ENCODE measurements at regions not wholly inside any gene's neighbourhood (a gene's known extent, or its start where the extent isn't known, plus 50 kb on each side); places are given as distances from the start of the nearest gene placed in this dataset.
"Not testable (repeated sequence)": the region's sequence is repeated elsewhere in the genome, so short reads cannot be mapped to it uniquely, and the experiment has no call there.

- DNase-seq (ENCODE audit: low read depth), result no peak
Observed at GRCh38 chr1:59176471-59176870, 120.4 kb upstream of the FGGY start.

DNA sequence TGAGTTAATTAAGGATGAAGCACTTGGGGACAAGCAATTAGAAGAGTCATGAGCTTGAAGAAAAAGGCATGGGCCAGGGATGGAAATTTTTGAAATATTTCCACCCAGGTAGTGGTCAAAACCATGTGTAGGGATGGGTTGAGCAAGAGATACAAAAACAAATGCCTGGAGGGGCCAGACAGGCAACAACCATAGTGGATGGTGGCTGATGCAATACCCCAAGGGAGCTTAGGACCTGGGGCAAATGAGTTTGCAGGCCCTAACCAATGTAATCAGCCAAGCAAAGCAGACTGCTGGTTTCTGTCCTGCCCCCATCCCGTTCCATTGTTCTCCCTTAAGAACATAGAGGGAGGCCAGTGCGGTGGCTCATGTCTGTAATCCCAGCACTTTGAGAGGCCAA, 119.1 kb upstream of the FGGY start:
- DNase-seq (ENCODE audit: low read depth), result no peak

- DNase-seq (ENCODE audit: low read depth), result no peak
Observed at GRCh38 chr1:59178339-59179187, 118.3 kb upstream of the FGGY start.

- no peak for DNase-seq (ENCODE audit: low read depth)
Observed at GRCh38 chr1:59179673-59180072, 117.2 kb upstream of the FGGY start.

DNA sequence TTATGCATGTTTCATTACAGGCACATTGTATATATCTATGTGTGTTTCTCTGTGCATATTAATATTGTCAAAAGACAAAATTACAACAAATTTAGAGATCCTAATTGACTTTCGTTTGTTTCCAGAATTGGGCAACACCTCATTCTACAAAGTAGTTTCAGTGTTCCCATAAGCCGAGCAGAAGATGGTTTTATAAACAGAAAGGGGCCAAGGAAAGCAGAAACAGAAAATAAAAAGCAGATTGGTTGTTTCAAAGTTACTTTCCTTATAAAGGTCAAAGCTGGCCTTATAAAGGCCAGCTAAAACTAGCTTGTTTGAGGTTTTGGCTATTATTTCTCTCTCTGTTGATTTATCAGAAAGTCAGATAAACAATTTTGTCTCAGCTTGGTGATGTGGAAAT, 116.2 kb upstream of the FGGY start:
- DNase-seq (ENCODE audit: low read depth), result no peak

- no peak for DNase-seq (ENCODE audit: low read depth)
Observed at GRCh38 chr1:59183749-59184317, 113.1 kb upstream of the FGGY start.

GRCh38 chr1:59184365-59184905, 112.5 kb upstream of the FGGY start:
- DNase-seq (ENCODE audit: low read depth), result no peak

GRCh38 chr1:59185163-59185860, 111.6 kb upstream of the FGGY start:
- DNase-seq (ENCODE audit: low read depth), result no peak

GRCh38 chr1:59186656-59187055, 110.2 kb upstream of the FGGY start:
- no peak for DNase-seq (ENCODE audit: low read depth)

GRCh38 chr1:59188413-59189213, 108.3 kb upstream of the FGGY start:
- DNase-seq (ENCODE audit: low read depth), result no peak

- no peak for DNase-seq (ENCODE audit: low read depth)
Observed at GRCh38 chr1:59193443-59194093, 103.3 kb upstream of the FGGY start.

DNA sequence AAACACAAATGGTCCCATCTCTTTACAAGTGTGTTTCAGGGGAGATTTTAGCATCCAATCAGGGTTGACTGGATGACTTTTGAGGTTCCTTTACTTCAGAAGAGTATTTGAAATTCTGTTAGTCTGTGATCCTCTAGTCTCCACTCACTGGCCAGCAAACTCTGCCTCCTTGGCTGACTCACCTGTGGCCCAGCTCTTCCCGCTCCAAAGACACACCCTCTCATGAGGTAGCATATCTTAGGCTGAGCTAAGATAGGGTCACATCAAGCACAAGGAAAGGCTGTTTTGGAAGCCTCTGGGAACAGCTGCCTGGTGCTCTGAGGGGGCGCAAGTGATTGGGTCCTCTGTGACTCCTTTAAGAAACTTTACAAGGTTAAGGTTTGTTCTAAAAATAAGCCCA, 102.3 kb upstream of the FGGY start:
- DNase-seq (ENCODE audit: low read depth), result no peak

DNA sequence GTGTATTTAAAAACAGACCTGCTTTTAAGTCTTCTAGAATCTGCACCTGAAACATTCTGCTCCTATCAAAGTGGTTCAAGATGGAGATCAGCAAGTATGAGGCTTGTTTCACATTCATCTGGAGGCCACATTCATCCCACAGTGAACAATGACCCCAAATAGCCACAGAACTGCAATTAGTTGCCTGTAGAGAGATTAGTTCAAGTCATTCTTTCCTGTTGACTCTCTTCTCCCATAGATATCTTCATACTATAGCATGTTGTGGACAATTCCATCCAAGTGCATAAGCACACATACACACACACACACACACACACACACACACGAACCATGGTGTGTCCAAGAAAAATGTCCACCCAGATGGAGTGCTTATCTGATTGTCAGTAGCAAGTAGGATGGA, 101.7 kb upstream of the FGGY start:
- no peak for DNase-seq (ENCODE audit: low read depth)

GRCh38 chr1:59198564-59198963, 98.3 kb upstream of the FGGY start:
- DNase-seq (ENCODE audit: low read depth), result no peak

GRCh38 chr1:59199147-59199546, 97.7 kb upstream of the FGGY start:
- DNase-seq (ENCODE audit: low read depth), result no peak

- no peak for DNase-seq (ENCODE audit: low read depth)
Observed at GRCh38 chr1:59199719-59200376, 97.0 kb upstream of the FGGY start.

- DNase-seq (ENCODE audit: low read depth), result no peak
Observed at GRCh38 chr1:59201341-59201740, 95.6 kb upstream of the FGGY start.

- DNase-seq (ENCODE audit: low read depth), result no peak
Observed at GRCh38 chr1:59202455-59202854, 94.4 kb upstream of the FGGY start.

- no peak for DNase-seq (ENCODE audit: low read depth)
Observed at GRCh38 chr1:59204001-59204400, 92.9 kb upstream of the FGGY start.

DNA sequence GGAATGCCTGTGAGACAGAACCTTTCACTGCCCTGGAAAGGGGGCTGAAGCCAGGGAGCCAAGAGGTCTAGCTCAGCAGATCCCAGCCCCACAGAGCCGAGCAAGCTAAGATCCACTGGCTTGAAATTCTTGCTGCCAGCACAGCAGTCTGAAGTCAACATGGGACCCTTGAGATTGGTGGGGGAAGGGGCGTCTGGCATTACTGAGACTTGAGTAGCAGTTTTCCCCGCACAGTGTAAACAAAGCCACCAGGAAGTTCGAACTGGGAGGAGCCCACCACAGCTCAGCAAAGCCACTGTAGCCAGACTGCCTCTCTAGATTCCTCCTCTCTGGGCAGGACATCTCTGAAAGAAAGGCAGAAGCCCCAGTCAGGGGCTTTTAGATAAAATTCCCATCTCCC, 90.3 kb upstream of the FGGY start:
- DNase-seq (ENCODE audit: low read depth), result not testable (repeated sequence)

- DNase-seq (ENCODE audit: low read depth), result not testable (repeated sequence)
Observed at GRCh38 chr1:59210430-59210829, 86.5 kb upstream of the FGGY start.

All from stimulated activated CD8-positive, alpha-beta memory T cell treated with anti-CD3 and anti-CD28 coated beads, Interleukin-15, amount 100 ng/mL, for 1 hour (primary cell).